Astrocyte of the spinal cord (primary cell): ENCODE measurements at regions not wholly inside any gene's neighbourhood (a gene's known extent, or its start where the extent isn't known, plus 50 kb on each side); places are given as distances from the start of the nearest gene placed in this dataset.

Experiments
- DNase-seq: peaks from one replicate; pipeline ENCODE4 v3.0.0; 2011; ENCODE audit warnings: low read depth, low spot score
- H3K4me3 ChIP-seq: 2 replicates; pipeline ENCODE4 v1.5.1; 2011; ENCODE audit warnings: low read depth, mild to moderate bottlenecking, low read length, moderate library complexity
- CTCF ChIP-seq: IDR thresholded peaks from 2 replicates; pipeline ENCODE4 v1.5.1; 2012; ENCODE audit warnings: low read depth, mild to moderate bottlenecking, low read length, inconsistent platforms
- in situ Hi-C: cut with HindIII; loops from 2 replicates; pipeline ENCODE4 v1.10.0; 2017; ENCODE audit warnings: low sequenced_read_pairs

GRCh38 chr4:126799971-126800574 lies 832.7 kb upstream of the INTU start:
- no peak for TF ChIP-seq CTCF
- peak; percentile 57 for DNase-seq
- no peak overlapping the region for H3K4me3 ChIP-seq
- in situ Hi-C loops: no loop called here

- peak; percentile 21 for DNase-seq
These were observed 832.1 kb upstream of the INTU start for GRCh38 chr4:126800575-126801141.

GRCh38 chr4:126807132-126807531 lies 825.6 kb upstream of the INTU start:
- no peak overlapping the region for H3K4me3 ChIP-seq
- TF ChIP-seq CTCF: no peak
- in situ Hi-C loops: no loop called here
- DNase-seq: no peak

More at GRCh38 chr4:126800575-126801141, 832.1 kb upstream of the INTU start:
- TF ChIP-seq CTCF: no peak
- in situ Hi-C loops: no loop called here
- no peak overlapping the region for H3K4me3 ChIP-seq

- no peak for DNase-seq
- TF ChIP-seq CTCF: no peak
- in situ Hi-C loops: no loop called here
- no peak overlapping the region for H3K4me3 ChIP-seq
These were observed 820.7 kb upstream of the INTU start for GRCh38 chr4:126812076-126812475.

- no peak for DNase-seq
- in situ Hi-C loops: no loop called here
- no peak overlapping the region for H3K4me3 ChIP-seq
- TF ChIP-seq CTCF: no peak
These were observed 812.1 kb upstream of the INTU start for GRCh38 chr4:126820631-126821030.

GRCh38 chr4:126821152-126821551 lies 811.6 kb upstream of the INTU start:
- no peak for TF ChIP-seq CTCF
- DNase-seq: no peak
- in situ Hi-C loops: no loop called here
- H3K4me3 ChIP-seq: no peak overlapping the region

GRCh38 chr4:126825083-126825482 lies 807.7 kb upstream of the INTU start:
- no peak for TF ChIP-seq CTCF
- no peak overlapping the region for H3K4me3 ChIP-seq
- no peak for DNase-seq
- in situ Hi-C loops: no loop called here
